Right atrium auricular region (tissue), 2 donors: ENCODE measurements at regions not wholly inside any gene's neighbourhood (a gene's known extent, or its start where the extent isn't known, plus 50 kb on each side); places are given as distances from the start of the nearest gene placed in this dataset.

ENCODE experiments used
- DNase-seq: peaks from one replicate; pipeline ENCODE4 v3.0.0-alpha.2; 2019; ENCODE audit warnings: low spot score
- H3K27ac ChIP-seq, 2 donors: fragments of 200-600 bp; sonication (generic); 1 replicate in 1 of 2; 2 replicates in 1 of 2; pipeline ENCODE4 v1.5.1; 2016 to 2019
- H3K27me3 ChIP-seq, 2 donors: fragments of 200-600 bp; sonication (generic); one replicate each; pipeline versions ENCODE4 v1.5.1 to v1.6.0; 2017 to 2019
- H3K36me3 ChIP-seq: fragments of 200-600 bp; sonication (generic); one replicate; pipeline ENCODE4 v1.5.1; 2016
- H3K4me1 ChIP-seq, 2 donors: fragments of 200-600 bp; sonication (generic); one replicate each; pipeline versions ENCODE4 v1.5.1 to v1.6.0; 2017 to 2019
- H3K4me3 ChIP-seq, 2 donors: fragments of 200-600 bp; sonication (generic); 1 replicate in 1 of 2; 2 replicates in 1 of 2; pipeline ENCODE4 v1.5.1; 2017 to 2019; ENCODE audit warnings: mild to moderate bottlenecking in 1 of 2, moderate library complexity in 1 of 2
- H3K9me3 ChIP-seq, 2 donors: fragments of 200-600 bp; sonication (generic); one replicate each; pipeline ENCODE4 v1.5.1; 2019
- CTCF ChIP-seq, 2 donors: fragments of 200-600 bp; sonication (generic); IDR thresholded peaks; one replicate each; pipeline ENCODE4 v1.5.1; 2019; ENCODE audit warnings: antibody characterized with exemption in 2 of 2

DNA sequence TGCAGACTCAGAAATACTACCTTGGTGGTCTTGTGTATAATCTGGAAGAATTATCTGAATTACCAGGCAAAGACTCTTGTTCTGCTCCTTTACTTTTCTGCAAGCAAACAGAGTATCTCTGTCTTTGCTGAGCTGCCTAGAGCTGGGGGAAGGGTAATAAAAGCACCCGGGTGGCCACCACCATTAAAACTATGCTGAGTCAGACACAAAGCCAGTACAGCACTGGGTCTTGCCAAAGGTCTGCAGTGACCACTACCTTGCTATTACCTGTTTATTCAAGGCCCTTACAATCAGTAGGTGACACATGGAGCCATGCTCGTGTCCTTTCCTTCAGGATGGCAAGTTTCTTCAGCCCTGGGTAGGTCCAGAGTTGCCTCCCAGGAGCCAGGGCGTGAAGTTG lies 420.6 kb upstream of the CNTN5 start:
- Histone ChIP-seq H3K27ac (no peak overlapping the region), H3K36me3 (no peaks in the 10 kb centered on the region), H3K4me3 (no peak overlapping the region), H3K9me3 (no peaks in the 10 kb centered on the region), H3K4me1 (no peaks in the 10 kb centered on the region), H3K27me3 (no peaks in the 10 kb centered on the region)
- no peak for DNase-seq
- TF ChIP-seq CTCF (IDR thresholded peaks at IDR 0.05) = no peak

DNA sequence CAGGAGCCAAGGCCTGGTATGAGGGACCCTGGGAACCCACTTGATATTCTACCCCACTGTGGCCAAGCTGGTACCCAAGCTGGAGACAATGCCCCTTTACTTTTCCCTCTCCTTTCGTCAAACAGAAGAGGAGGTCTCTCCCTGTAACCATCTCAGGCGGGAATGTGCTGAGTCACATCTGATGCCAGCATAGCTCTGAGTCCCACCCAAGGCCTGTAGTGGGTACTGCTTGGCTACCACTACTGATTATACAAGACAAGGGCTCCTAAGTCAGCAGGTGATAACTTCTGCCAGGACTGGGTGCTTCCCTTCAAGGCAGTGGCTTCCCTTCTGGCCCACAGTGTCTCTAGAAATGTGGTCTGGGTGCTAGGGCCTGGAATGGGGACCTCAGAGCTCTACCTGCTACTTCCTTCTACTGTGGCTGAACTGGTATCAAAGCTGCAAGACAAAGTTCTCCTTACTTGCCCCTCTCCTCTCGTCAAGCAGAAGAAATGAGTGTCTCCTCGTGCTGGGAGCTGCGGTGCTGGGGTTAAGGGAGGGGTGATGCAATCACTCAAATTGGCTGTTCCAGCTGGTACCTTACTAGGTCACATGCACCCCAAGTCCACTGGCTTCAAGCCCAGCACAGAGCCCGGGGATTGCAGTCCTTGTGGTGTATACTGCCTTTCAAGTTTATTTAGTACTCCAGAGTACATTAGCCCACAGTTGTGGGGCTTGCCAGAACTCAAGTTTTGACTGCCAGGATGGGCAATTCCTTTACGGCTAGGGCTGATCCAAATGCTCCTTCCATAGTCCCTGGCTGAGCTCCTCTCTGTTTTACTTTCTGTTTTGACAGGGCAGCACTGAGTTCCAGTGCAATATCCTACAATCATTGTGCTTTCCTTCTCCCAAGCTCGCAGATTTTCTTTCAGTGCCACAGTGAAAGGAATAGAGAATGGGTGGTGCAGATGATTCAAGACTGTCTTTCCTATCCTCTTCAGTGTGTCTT lies 419.7 kb upstream of the CNTN5 start:
- no peaks in the 10 kb centered on the region for H3K27me3 ChIP-seq
- TF ChIP-seq CTCF (IDR thresholded peaks at IDR 0.05) = no peak
- H3K4me1 ChIP-seq = no peaks in the 10 kb centered on the region
- H3K36me3 ChIP-seq = no peaks in the 10 kb centered on the region
- no peak overlapping the region for H3K27ac ChIP-seq
- H3K4me3 ChIP-seq = no peak overlapping the region
- DNase-seq = no peak
- no peaks in the 10 kb centered on the region for H3K9me3 ChIP-seq

- H3K4me1 ChIP-seq = no peaks in the 10 kb centered on the region
- no peak overlapping the region for H3K27ac ChIP-seq
- no peaks in the 10 kb centered on the region for H3K36me3 ChIP-seq
- no peaks in the 10 kb centered on the region for H3K27me3 ChIP-seq
- TF ChIP-seq CTCF (IDR thresholded peaks at IDR 0.05) = no peak
- H3K9me3 ChIP-seq = no peaks in the 10 kb centered on the region
- no peak for DNase-seq
- H3K4me3 ChIP-seq = no peak overlapping the region
Measured at GRCh38 chr11:98616098-98616655, 404.6 kb upstream of the CNTN5 start.

DNA sequence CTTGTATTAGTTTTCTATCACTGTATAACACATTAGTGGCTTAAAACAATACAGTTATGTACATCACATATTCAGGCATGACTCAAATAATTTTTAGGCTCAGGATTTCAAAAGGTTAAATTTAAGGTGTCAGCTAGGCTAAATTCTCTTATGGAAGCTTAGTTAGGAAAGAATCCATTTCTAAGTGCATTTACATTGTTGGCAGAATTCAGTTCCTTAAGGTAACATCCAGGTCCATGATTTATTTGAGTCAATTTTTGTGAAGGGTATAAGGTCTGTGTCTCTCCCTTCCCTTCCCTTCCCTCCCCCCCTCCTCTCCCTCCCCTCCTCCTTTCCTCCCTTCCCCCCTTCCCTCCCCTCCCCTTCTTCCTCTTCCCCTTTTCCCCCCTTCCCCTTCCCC lies 399.0 kb upstream of the CNTN5 start:
- Histone ChIP-seq H3K27ac (no peak overlapping the region), H3K27me3 (no peaks in the 10 kb centered on the region), H3K36me3 (no peaks in the 10 kb centered on the region), H3K9me3 (no peaks in the 10 kb centered on the region), H3K4me1 (no peaks in the 10 kb centered on the region), H3K4me3 (no peak overlapping the region)
- no peak for TF ChIP-seq CTCF (IDR thresholded peaks at IDR 0.05)
- no peak for DNase-seq

DNA sequence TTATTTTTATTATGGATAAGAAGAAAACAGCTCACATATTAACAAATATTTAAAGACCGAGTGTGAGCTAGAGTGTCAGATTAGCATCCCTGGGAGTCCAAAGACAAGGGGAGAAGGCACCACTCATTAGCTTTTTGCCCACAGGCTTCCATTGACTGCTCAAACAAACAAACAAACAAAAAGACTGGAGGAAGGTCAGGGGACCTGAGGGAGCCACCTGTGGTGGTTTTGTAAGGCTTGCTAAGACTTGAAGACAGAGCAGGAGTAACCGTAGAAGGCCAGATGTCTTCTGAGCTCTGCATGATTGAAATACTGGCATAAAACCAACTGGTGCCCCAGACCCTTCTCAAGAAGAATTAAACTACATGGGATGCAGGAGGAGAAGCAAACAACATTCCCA lies 395.2 kb upstream of the CNTN5 start:
- no peaks in the 10 kb centered on the region for H3K4me1 ChIP-seq
- no peak overlapping the region for H3K27ac ChIP-seq
- no peaks in the 10 kb centered on the region for H3K9me3 ChIP-seq
- H3K36me3 ChIP-seq = no peaks in the 10 kb centered on the region
- DNase-seq = no peak
- no peak for TF ChIP-seq CTCF (IDR thresholded peaks at IDR 0.05)
- H3K27me3 ChIP-seq = no peaks in the 10 kb centered on the region
- H3K4me3 ChIP-seq = no peak overlapping the region
